ENCODE measurements at regions not wholly inside any gene's neighbourhood (a gene's known extent, or its start where the extent isn't known, plus 50 kb on each side); places are given as distances from the start of the nearest gene placed in this dataset.
"Not testable (repeated sequence)": the region's sequence is repeated elsewhere in the genome, so short reads cannot be mapped to it uniquely, and the experiment has no call there.

DNA sequence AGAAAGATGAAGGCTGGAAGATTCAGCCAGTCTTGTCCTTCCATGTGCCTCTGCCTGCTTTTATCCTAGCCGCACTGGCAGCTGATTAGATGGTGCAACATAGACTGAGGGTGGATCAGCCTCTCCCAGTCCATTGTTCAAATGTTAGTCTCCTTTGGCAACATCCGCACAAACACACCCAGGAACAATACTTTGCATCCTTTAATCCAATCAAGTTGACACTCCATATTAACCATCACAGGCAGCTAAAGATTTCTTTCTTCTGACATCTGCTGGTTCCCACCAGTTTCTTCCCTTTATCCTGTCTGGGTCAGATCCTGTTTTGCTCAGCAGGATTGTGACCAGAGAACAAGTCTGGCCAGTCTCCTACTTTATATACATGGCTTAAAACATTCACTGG is 276.5 kb upstream of the TYRP1 start:
- TF ChIP-seq CTCF (conservative IDR thresholded peaks at IDR 0.05; ENCODE audit: low read depth, low read length) = no peak
- H3K4me3 ChIP-seq (ENCODE audit: low read length) = no peak overlapping the region
- DNase-seq (ENCODE audit: low read depth) = peak; percentile 90

DNA sequence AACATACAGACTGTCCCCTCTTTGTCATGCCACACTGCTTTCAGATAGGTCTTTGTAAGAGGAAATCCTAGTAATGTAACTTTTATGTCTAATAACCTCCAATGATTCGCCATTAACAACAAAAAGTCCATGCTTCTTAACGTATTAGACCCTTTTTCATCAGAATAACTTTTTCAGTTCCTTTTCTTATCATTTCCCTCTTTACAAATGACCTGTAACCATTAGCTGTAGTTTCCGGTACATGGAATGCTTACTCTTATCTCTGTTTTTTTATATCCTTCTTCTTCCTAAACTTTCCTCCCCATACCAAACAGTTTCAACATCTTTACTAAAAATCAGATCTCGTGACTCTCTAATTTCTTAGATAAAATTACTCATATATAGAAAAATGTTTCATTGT is 268.9 kb upstream of the TYRP1 start:
- no peak for DNase-seq (ENCODE audit: low read depth)
- H3K4me3 ChIP-seq (ENCODE audit: low read length) = no peak overlapping the region
- no peak for TF ChIP-seq CTCF (conservative IDR thresholded peaks at IDR 0.05; ENCODE audit: low read depth, low read length)

- TF ChIP-seq CTCF (conservative IDR thresholded peaks at IDR 0.05; ENCODE audit: low read depth, low read length) = peak; percentile 49
- DNase-seq (ENCODE audit: low read depth) = no peak
- no peak overlapping the region for H3K4me3 ChIP-seq (ENCODE audit: low read length)
Measured at GRCh38 chr9:12425878-12426864, 267.0 kb upstream of the TYRP1 start.

DNA sequence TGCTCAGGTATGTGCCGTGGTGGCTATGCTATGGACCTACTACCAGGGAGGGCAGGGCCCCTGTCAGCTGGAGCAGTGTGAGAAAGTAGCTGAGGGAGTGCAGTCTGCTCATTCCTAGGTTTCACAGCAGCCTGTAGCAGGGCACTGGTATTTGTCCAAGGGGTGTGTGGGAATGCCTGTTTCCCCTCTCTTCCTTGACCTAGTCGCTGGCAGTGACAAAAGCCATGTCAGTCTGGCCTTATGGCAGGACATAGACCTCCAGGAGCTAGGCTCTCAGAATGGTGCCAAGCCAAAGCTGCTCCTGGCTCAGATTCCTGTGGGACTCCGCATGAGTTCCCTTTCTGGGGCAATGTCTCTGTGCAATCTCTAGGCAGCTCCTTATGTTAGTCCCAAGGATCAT is 253.9 kb upstream of the TYRP1 start:
- no peak overlapping the region for H3K4me3 ChIP-seq (ENCODE audit: low read length)
- no peak for DNase-seq (ENCODE audit: low read depth)
- TF ChIP-seq CTCF (conservative IDR thresholded peaks at IDR 0.05; ENCODE audit: low read depth, low read length) = no peak

- not testable (repeated sequence) for DNase-seq (ENCODE audit: low read depth); H3K4me3 ChIP-seq (ENCODE audit: low read length)
Measured at GRCh38 chr9:12441080-12441479, 252.1 kb upstream of the TYRP1 start.

- TF ChIP-seq CTCF (conservative IDR thresholded peaks at IDR 0.05; ENCODE audit: low read depth, low read length) = no peak
- no peak for DNase-seq (ENCODE audit: low read depth)
- H3K4me3 ChIP-seq (ENCODE audit: low read length) = no peak overlapping the region
Measured at GRCh38 chr9:12441506-12441905, 251.7 kb upstream of the TYRP1 start.

DNA sequence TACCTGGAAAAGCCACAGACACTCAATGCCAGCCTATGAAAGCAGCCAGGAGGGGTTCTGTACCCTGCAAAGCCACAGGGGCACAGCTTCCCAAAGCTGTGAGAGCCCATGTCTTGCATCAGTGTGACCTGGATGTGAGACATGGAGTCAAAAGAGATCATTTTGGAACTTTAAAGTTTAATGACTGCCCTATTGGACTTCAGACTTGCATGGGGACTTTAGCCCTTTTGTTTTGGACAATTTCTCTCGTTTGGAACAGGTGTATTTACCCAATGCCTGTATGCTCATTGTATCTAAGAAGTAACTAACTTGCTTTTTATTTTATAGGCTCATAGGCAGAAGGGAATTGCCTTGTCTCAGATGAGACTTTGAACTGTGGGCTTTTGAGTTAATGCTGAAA is 244.9 kb upstream of the TYRP1 start:
- DNase-seq (ENCODE audit: low read depth) = no peak
- H3K4me3 ChIP-seq (ENCODE audit: low read length) = no peak overlapping the region
- TF ChIP-seq CTCF (conservative IDR thresholded peaks at IDR 0.05; ENCODE audit: low read depth, low read length) = no peak

Data from retinal pigment epithelial cell (primary cell).